Activated CD4-positive, alpha-beta memory T cell treated with anti-CD3 and anti-CD28 coated beads for 36 hours (primary cell): ENCODE measurements at regions not wholly inside any gene's neighbourhood (a gene's known extent, or its start where the extent isn't known, plus 50 kb on each side); places are given as distances from the start of the nearest gene placed in this dataset.
A peak's percentile ranks its signal among the peaks of the same experiment; 100 is the strongest.

Experiments
- CTCF ChIA-PET: fragments of 350-600 bp; sonication (Branson Sonifier 250); formaldehyde crosslinking; loops from one replicate; lab custom pipeline; 2021; ENCODE audit warnings: antibody characterized with exemption, inconsistent platforms; lab: Charles Lee
- POLR2A ChIA-PET: fragments of 350-600 bp; sonication (Branson Sonifier 250); formaldehyde crosslinking; loops from one replicate; lab custom pipeline; 2021; ENCODE audit warnings: antibody characterized with exemption; lab: Charles Lee
- DNase-seq: peaks from one replicate; pipeline ENCODE4 v3.0.0-alpha.2; 2020
- H3K27ac Mint-ChIP-seq: one replicate; pipeline ENCODE4 v1.8.0; 2021; ENCODE audit warnings: mixed read lengths
- H3K27me3 Mint-ChIP-seq: one replicate; pipeline ENCODE4 v1.8.0; 2021; ENCODE audit warnings: mixed read lengths
- H3K36me3 Mint-ChIP-seq: one replicate; pipeline ENCODE4 v1.8.0; 2021; ENCODE audit warnings: mixed read lengths
- H3K4me1 Mint-ChIP-seq: one replicate; pipeline ENCODE4 v1.8.0; 2021; ENCODE audit warnings: low read depth, mixed read lengths
- H3K4me3 Mint-ChIP-seq: one replicate; pipeline ENCODE4 v1.8.0; 2021; ENCODE audit warnings: mild to moderate bottlenecking, mixed read lengths
- H3K9me3 Mint-ChIP-seq: one replicate; pipeline ENCODE4 v1.8.0; 2021; ENCODE audit warnings: mixed read lengths
- intact Hi-C: fragments of 100-400 bp; cut with micrococcal nuclease; formaldehyde crosslinking; loops from one replicate; pipeline ENCODE4 v1.15.1; 2023

GRCh38 chr5:54736003-54736797, 218.6 kb downstream of the SNX18 start:
- H3K4me3 Mint-ChIP-seq: no peak overlapping the region
- intact Hi-C loops: no loop called here
- H3K9me3 Mint-ChIP-seq: no peaks in the 10 kb centered on the region
- CTCF ChIA-PET: no interaction called here
- POLR2A ChIA-PET: no interaction called here
- H3K27ac Mint-ChIP-seq: no peak overlapping the region
- H3K27me3 Mint-ChIP-seq: peaks cover 2% of the 10 kb centered on the region
- DNase-seq: no peak
- no peaks in the 10 kb centered on the region for H3K36me3 Mint-ChIP-seq
- peaks cover 4% of the 10 kb centered on the region for H3K4me1 Mint-ChIP-seq

DNA sequence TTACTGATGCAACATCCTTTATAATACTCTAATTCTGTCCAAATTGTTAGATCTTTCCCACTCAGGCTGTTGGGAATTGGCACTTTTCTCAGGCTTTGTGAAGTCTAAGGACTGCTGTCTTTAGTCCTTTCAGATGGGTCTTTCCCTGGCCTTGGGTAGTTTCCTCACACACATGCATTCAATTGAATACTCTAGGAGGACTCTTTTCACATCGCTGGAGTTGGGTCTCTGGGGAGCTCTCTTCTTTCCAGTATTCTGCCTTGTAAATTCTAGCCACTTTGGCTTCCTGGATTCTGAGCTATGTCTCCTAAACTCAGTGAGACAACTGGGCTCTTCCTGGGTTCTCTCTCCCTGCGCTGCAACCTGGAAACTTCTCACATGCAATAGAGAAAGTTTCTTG, 215.5 kb downstream of the SNX18 start:
- DNase-seq: no peak
- POLR2A ChIA-PET: interaction anchor here (0.6 kb wide), 1 partner anchor 26 kb away, joined by 3 read pairs; no protein-coding TSS in a partner anchor
- no peak overlapping the region for H3K27ac Mint-ChIP-seq
- CTCF ChIA-PET: interaction anchor here (1.3 kb wide), 1 partner anchor 112 kb away, joined by 3 read pairs; no protein-coding TSS in a partner anchor
- peaks cover 3% of the 10 kb centered on the region for H3K27me3 Mint-ChIP-seq
- H3K9me3 Mint-ChIP-seq: no peaks in the 10 kb centered on the region
- H3K36me3 Mint-ChIP-seq: no peaks in the 10 kb centered on the region
- no peak overlapping the region for H3K4me3 Mint-ChIP-seq
- intact Hi-C loops: no loop called here
- H3K4me1 Mint-ChIP-seq: no peaks in the 10 kb centered on the region

DNA sequence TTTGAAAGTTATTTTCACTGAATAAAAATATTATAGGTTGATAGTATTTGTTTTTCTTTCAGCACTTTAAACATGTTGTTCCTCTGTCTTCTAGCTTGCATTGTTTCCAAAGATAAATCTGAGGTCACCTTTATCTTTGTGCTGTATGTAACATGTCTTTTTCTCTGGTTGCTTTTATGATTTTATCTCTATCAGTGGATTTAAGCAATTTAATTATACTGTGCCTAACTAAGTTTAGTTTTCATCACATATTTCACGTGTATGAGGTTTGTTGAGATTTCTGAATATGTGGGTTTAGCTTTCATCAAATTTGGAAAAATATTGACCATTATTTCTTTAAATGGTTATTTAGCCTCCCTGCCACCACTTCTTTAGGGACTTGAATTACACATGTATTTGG, 214.5 kb downstream of the SNX18 start:
- POLR2A ChIA-PET: no interaction called here
- intact Hi-C loops: no loop called here
- CTCF ChIA-PET: interaction anchor here (0.9 to 1.3 kb wide), 2 partner anchors 37 to 113 kb away, joined by 3 read pairs; no protein-coding TSS in a partner anchor
- H3K4me1 Mint-ChIP-seq: no peaks in the 10 kb centered on the region
- H3K36me3 Mint-ChIP-seq: no peaks in the 10 kb centered on the region
- no peak for DNase-seq
- H3K4me3 Mint-ChIP-seq: no peak overlapping the region
- no peak overlapping the region for H3K27ac Mint-ChIP-seq
- H3K27me3 Mint-ChIP-seq: peaks cover 3% of the 10 kb centered on the region
- H3K9me3 Mint-ChIP-seq: no peaks in the 10 kb centered on the region

DNA sequence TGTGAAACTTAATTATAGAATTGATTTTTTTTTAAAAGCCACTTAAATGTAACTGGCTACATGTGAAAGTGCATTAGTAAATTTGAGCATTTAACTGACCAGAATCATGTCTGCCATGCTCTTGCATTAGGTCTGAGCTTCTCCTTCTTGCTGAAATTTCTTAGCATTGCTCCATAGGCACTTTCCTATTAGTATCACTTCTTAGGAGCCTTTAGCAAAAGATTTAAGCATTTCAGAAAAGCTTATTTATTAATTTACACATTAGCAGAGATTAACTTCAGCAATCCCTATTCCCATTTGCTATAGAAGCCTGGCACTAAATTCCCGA, 211.0 kb downstream of the SNX18 start:
- Mint-ChIP-seq H3K27ac (no peak overlapping the region), H3K4me3 (no peak overlapping the region), H3K36me3 (no peaks in the 10 kb centered on the region), H3K9me3 (no peaks in the 10 kb centered on the region), H3K4me1 (no peaks in the 10 kb centered on the region), H3K27me3 (peaks cover 1% of the 10 kb centered on the region)
- ChIA-PET CTCF (interaction anchor here (0.7 to 1.2 kb wide), 2 partner anchors 11 to 178 kb away, joined by 3 read pairs; no protein-coding TSS in a partner anchor), POLR2A (no interaction called here)
- DNase-seq: no peak
- intact Hi-C loops: no loop called here

GRCh38 chr5:54727874-54728587, 210.5 kb downstream of the SNX18 start:
- peaks cover 1% of the 10 kb centered on the region for H3K27me3 Mint-ChIP-seq
- ChIA-PET POLR2A (no interaction called here), CTCF (interaction anchor here (0.5 to 1.2 kb wide), 3 partner anchors 12 to 178 kb away, joined by 3 to 4 read pairs (median 3); no protein-coding TSS in a partner anchor)
- H3K36me3 Mint-ChIP-seq: no peaks in the 10 kb centered on the region
- peaks cover under 1% of the 10 kb centered on the region for H3K9me3 Mint-ChIP-seq
- no peak overlapping the region for H3K4me3 Mint-ChIP-seq
- intact Hi-C loops: no loop called here
- no peak overlapping the region for H3K27ac Mint-ChIP-seq
- DNase-seq: no peak
- no peaks in the 10 kb centered on the region for H3K4me1 Mint-ChIP-seq

DNA sequence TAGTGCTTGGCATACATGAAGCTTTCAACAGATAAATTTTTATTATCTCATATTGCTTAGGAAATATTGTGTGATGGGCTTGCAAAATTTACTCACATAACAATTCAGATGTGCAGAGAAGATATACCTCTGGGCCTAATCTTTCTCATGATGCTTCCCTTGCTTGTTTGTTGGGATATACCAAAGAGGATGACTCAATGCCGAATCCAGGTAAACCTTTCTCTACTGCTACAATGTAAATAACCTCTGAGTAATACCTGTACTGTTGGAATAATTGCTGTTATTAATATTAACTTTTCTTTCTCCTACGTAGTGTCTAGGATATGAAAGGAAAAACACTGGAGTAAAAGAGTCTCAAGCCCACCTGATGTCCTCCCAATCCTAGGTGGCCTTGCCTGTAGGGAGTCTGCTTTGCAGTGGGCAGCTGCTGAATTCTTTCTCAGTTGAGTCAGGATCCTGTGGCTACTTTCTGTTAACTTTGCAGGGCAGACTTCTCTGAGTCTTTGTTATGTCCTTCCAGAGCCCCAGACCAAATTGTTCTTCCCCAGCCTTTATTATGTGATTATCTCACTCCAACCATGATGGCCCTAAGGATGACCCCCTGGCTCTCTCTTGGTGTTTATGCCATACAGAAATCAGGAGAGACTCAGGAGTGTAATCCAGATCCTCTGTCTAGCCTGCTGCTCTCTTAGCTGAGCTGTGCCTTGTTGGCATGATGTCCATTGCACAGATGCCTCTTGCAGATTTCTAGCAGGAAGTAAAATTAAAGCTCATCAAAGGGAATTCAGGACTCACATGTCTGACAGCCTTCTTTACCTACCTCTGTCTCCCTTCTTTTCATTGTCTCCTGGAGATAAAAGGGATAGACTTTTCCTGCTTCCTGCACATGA, 208.1 kb downstream of the SNX18 start:
- peaks cover 1% of the 10 kb centered on the region for H3K27me3 Mint-ChIP-seq
- no peak overlapping the region for H3K4me3 Mint-ChIP-seq
- POLR2A ChIA-PET: no interaction called here
- no peak overlapping the region for H3K27ac Mint-ChIP-seq
- intact Hi-C loops: no loop called here
- CTCF ChIA-PET: no interaction called here
- no peaks in the 10 kb centered on the region for H3K4me1 Mint-ChIP-seq
- peaks cover 2% of the 10 kb centered on the region for H3K9me3 Mint-ChIP-seq
- DNase-seq: no peak
- H3K36me3 Mint-ChIP-seq: no peaks in the 10 kb centered on the region

DNA sequence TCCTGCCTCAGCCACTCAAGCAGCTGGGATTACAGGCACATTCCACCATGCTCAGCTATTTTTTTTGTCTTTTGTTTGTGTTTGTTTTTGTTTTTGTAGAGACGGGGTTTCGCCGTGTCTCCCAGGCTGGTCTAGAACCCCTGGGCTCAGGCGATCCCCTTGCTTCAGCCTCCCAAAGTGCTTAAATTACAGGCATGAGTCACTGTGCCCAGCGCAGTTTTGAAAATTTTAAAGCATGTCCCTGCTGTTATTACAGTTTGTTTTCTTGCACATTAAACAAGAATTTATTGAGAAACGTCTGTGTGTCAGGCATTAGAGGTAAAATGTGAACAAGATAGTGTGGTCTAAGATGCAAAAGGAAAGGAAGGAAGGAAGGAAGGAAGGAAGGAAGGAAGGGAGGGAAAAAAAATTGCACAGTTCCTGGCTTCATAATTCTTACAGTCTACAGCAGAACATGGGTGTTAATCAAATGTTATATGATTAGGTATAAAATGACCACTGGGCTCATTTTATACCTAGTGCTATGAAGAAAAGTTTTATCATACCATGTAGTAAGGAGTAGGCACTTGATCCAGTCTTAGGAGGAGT, 205.4 kb downstream of the SNX18 start:
- Mint-ChIP-seq H3K36me3 (no peaks in the 10 kb centered on the region), H3K4me3 (no peak overlapping the region), H3K9me3 (peaks cover 2% of the 10 kb centered on the region), H3K27me3 (no peaks in the 10 kb centered on the region), H3K4me1 (peaks cover 20% of the 10 kb centered on the region), H3K27ac (no peak overlapping the region)
- CTCF ChIA-PET: interaction anchor here (0.6 to 1.5 kb wide), 2 partner anchors 21 to 638 kb away, joined by 4 read pairs; no protein-coding TSS in a partner anchor
- POLR2A ChIA-PET: interaction anchor here (1.0 kb wide), 1 partner anchor 20 kb away, joined by 3 read pairs; no protein-coding TSS in a partner anchor
- intact Hi-C loops: no loop called here
- DNase-seq: no peak

DNA sequence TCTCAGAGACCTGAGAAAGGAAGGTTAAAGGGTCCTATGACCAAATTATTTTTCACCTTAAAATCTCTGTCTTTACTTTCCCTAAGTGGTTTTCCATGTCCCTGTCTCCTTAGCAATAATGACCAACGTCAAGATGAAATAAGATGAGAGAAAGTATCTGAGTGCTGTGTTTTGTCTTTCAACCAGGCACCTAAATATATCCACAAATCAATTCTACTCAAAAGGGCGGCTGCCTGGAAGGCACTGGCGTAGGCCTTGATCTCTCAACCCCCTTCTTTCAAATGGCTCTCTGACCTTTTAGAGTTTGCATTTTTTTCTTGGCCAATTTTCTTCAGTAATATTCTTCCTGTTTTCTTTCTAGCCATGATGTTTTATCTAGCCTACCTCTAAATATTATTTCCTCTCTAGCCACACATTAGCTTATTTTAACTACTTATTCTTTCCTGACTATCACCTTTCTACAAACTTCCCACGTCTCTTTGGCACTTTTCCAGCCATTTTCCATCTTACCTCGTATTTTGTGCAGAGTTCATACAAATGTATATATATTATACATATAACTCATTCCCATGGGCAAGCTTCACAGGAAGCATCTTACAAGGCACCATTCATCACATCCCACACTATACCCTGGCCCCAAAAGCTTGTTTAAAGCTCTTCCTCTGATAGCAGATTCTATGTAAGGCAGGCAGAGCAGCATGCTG, 204.5 kb downstream of the SNX18 start:
- ChIA-PET POLR2A (interaction anchor here (1.0 kb wide), 1 partner anchor 21 kb away, joined by 3 read pairs; no protein-coding TSS in a partner anchor), CTCF (interaction anchor here (0.6 to 1.5 kb wide), 2 partner anchors 22 to 639 kb away, joined by 4 read pairs; no protein-coding TSS in a partner anchor)
- H3K27ac Mint-ChIP-seq: no peak overlapping the region
- no peaks in the 10 kb centered on the region for H3K36me3 Mint-ChIP-seq
- peaks cover 2% of the 10 kb centered on the region for H3K9me3 Mint-ChIP-seq
- peaks cover 28% of the 10 kb centered on the region for H3K4me1 Mint-ChIP-seq
- no peak overlapping the region for H3K4me3 Mint-ChIP-seq
- no peak for DNase-seq
- no peaks in the 10 kb centered on the region for H3K27me3 Mint-ChIP-seq
- intact Hi-C loops: no loop called here

GRCh38 chr5:54721116-54721515, 203.6 kb downstream of the SNX18 start:
- peaks cover 5% of the 10 kb centered on the region for H3K36me3 Mint-ChIP-seq
- no peaks in the 10 kb centered on the region for H3K27me3 Mint-ChIP-seq
- H3K9me3 Mint-ChIP-seq: peaks cover 7% of the 10 kb centered on the region
- ChIA-PET CTCF (no interaction called here), POLR2A (no interaction called here)
- intact Hi-C loops: no loop called here
- no peak overlapping the region for H3K27ac Mint-ChIP-seq
- DNase-seq: no peak
- H3K4me1 Mint-ChIP-seq: peaks cover 34% of the 10 kb centered on the region
- no peak overlapping the region for H3K4me3 Mint-ChIP-seq

DNA sequence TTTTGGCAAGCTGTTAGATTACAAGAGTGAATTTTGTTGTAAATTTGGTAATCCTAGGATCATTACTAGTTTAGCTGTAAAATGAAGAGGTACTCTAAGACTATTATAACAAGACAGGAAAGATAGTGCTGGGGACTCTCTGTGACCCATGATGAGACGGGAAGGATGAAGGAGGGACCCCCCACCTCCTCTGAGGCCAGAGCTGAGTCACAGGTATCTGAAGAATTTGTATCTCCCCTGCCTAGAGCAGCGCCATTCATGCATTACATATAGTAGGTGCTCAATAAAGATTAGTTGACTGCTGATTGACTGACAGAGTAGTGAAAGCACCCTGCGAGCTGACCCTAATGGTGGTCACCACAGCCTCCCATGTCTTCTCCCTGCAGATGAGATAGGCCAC, 202.8 kb downstream of the SNX18 start:
- Mint-ChIP-seq H3K4me1 (peaks cover 34% of the 10 kb centered on the region), H3K27ac (peak overlapping the region; percentile 42)

More for the DNA sequence above, 202.8 kb downstream of the SNX18 start:
- H3K36me3 Mint-ChIP-seq: peaks cover 8% of the 10 kb centered on the region
- ChIA-PET CTCF (interaction anchor here (1.3 to 1.4 kb wide), 2 partner anchors 76 to 203 kb away, joined by 4 read pairs; partner anchors contain the start of gene SNX18), POLR2A (no interaction called here)
- intact Hi-C loops: loop anchor here (1.0 kb wide), 1 partner anchor 33 kb away; no protein-coding TSS in a partner anchor
- H3K4me3 Mint-ChIP-seq: no peak overlapping the region
- DNase-seq: no peak
- H3K27me3 Mint-ChIP-seq: no peaks in the 10 kb centered on the region
- peaks cover 7% of the 10 kb centered on the region for H3K9me3 Mint-ChIP-seq
